ENCODE measurements at regions not wholly inside any gene's neighbourhood (a gene's known extent, or its start where the extent isn't known, plus 50 kb on each side); places are given as distances from the start of the nearest gene placed in this dataset.
A peak's percentile ranks its signal among the peaks of the same experiment; 100 is the strongest.

DNA sequence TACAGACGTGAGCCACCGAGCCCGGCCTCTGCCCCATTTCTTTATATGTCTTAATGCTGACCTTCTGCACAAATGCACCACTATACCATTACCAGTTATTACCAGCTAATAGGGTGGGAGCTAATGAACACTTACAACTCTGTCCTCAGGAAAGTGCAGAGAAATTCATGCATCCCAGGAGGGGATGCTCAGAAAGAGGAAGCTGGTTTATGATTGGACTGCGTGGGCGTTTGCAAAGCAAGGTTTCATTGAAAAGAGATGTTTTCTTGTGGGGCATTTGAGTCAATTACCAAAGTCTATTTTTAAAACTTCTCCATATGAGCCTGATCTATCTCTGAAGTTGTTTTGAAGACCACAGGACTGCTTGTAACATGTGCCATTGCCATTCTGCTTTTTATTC, 417.7 kb upstream of the CELF2 start:
- Histone ChIP-seq H3K36me3 (no peaks in the 10 kb centered on the region), H4K20me1 (ENCODE audit: low read depth) (no peaks in the 10 kb centered on the region), H3K9me3 (ENCODE audit: low read depth) (no peaks in the 10 kb centered on the region), H3K79me2 (ENCODE audit: low read depth) (no peaks in the 10 kb centered on the region), H3K4me2 (no peak overlapping the region), H3K4me3 (no peak overlapping the region), H3K27ac (no peak overlapping the region), H3K4me1 (no peaks in the 10 kb centered on the region), H3F3A (ENCODE audit: low read depth) (no peaks in the 10 kb centered on the region), H2AFZ (replicated peaks) (no peak overlapping the region), H3K9ac (no peak overlapping the region), H3K27me3 (no peaks in the 10 kb centered on the region)
- H3K4me1 Mint-ChIP-seq: peaks cover 5% of the 10 kb centered on the region
- no peak for DNase-seq (ENCODE audit: low spot score)
- peak overlapping the region; percentile 15 for H3K27ac Mint-ChIP-seq
- H3K4me3 Mint-ChIP-seq: no peak overlapping the region
- peaks cover 4% of the 10 kb centered on the region for H3K9me3 Mint-ChIP-seq
- H3K36me3 Mint-ChIP-seq: no peaks in the 10 kb centered on the region
- TF ChIP-seq EZH2 (IDR thresholded peaks at IDR 0.05) (no peak), CTCF (IDR thresholded peaks at IDR 0.05) (no peak), EZH2phosphoT487 (IDR thresholded peaks at IDR 0.05) (no peak)
- H3K27me3 Mint-ChIP-seq (ENCODE audit: insufficient read depth, low read depth): peaks cover 4% of the 10 kb centered on the region

DNA sequence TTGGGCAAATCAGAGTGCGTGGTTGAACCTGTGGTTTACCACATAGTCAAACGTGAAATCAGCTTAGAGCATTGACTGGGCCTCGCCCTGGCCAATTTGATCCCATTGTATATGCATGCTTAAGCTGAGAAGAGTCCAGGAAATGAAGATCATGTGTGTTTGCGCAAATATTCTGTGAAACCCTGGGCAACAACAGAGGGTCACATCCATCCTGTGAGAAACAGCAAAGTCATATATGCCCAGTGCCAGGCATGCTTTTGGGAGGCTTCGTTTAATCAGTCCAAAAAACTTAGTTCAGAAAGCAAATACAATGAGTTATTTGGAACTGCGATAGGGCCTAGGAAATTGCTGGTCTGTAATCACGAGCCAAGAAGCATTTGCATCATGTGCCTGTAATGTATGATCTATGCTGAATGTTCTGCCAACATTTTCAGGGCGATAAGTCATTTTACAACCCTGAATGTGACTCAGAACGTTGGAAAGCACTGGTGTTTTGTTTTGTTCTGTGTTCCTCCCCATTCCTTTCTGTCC, 412.1 kb upstream of the CELF2 start:
- no peaks in the 10 kb centered on the region for H3F3A ChIP-seq (ENCODE audit: low read depth)
- H3K36me3 ChIP-seq: no peaks in the 10 kb centered on the region
- H3K4me1 ChIP-seq: no peaks in the 10 kb centered on the region
- no peaks in the 10 kb centered on the region for H3K4me1 Mint-ChIP-seq
- H3K27ac Mint-ChIP-seq: no peak overlapping the region
- no peaks in the 10 kb centered on the region for H3K27me3 ChIP-seq
- H3K4me3 ChIP-seq: no peak overlapping the region
- no peak overlapping the region for H3K27ac ChIP-seq
- H3K9ac ChIP-seq: no peak overlapping the region
- H3K9me3 Mint-ChIP-seq: peaks cover 4% of the 10 kb centered on the region
- DNase-seq (ENCODE audit: low spot score): no peak
- H3K4me2 ChIP-seq: no peak overlapping the region
- no peaks in the 10 kb centered on the region for H3K9me3 ChIP-seq (ENCODE audit: low read depth)
- H2AFZ ChIP-seq (replicated peaks): no peak overlapping the region
- no peaks in the 10 kb centered on the region for H4K20me1 ChIP-seq (ENCODE audit: low read depth)
- no peaks in the 10 kb centered on the region for H3K36me3 Mint-ChIP-seq
- H3K4me3 Mint-ChIP-seq: no peak overlapping the region
- H3K27me3 Mint-ChIP-seq (ENCODE audit: insufficient read depth, low read depth): peaks cover 2% of the 10 kb centered on the region
- H3K79me2 ChIP-seq (ENCODE audit: low read depth): no peaks in the 10 kb centered on the region
- TF ChIP-seq EZH2 (IDR thresholded peaks at IDR 0.05) (no peak), CTCF (IDR thresholded peaks at IDR 0.05) (no peak), EZH2phosphoT487 (IDR thresholded peaks at IDR 0.05) (no peak)

DNA sequence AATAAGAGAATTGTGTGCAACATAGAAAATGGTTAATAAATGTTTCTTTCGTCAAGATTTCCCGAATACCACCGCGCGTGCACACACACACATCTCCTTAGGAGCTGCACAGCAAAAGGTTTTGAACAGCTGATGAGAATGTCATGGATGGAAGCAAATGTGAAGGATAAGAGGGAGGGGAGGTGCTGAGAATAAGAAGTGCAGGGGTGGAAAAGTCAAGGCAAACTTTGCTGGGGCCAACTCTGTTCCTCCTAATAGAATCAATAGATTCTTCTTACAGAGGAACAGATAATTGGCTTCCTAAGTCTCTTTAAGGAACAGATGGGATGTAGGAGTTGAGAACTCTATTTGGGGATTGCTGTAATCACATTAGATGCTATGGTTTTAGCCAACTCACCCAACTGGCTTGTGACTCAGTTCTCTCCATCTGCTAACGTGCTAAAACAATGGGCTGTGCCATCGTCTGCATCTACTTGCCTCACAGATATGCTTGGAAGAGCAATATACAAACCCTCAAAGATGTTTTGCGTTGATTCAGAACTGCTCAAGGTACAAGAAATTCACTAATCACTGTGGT, 408.2 kb upstream of the CELF2 start:
- Mint-ChIP-seq H3K27ac (no peak overlapping the region), H3K27me3 (ENCODE audit: insufficient read depth, low read depth) (no peaks in the 10 kb centered on the region), H3K4me3 (no peak overlapping the region), H3K9me3 (peaks cover 4% of the 10 kb centered on the region), H3K4me1 (no peaks in the 10 kb centered on the region), H3K36me3 (no peaks in the 10 kb centered on the region)
- no peaks in the 10 kb centered on the region for H3F3A ChIP-seq (ENCODE audit: low read depth)
- H3K27me3 ChIP-seq: no peaks in the 10 kb centered on the region
- H3K79me2 ChIP-seq (ENCODE audit: low read depth): no peaks in the 10 kb centered on the region
- no peaks in the 10 kb centered on the region for H3K9me3 ChIP-seq (ENCODE audit: low read depth)
- H2AFZ ChIP-seq (replicated peaks): no peak overlapping the region
- no peak overlapping the region for H3K4me3 ChIP-seq
- TF ChIP-seq EZH2phosphoT487 (IDR thresholded peaks at IDR 0.05): no peak
- no peak for TF ChIP-seq EZH2 (IDR thresholded peaks at IDR 0.05)
- TF ChIP-seq CTCF (IDR thresholded peaks at IDR 0.05): no peak
- no peak for DNase-seq (ENCODE audit: low spot score)
- H4K20me1 ChIP-seq (ENCODE audit: low read depth): no peaks in the 10 kb centered on the region
- no peak overlapping the region for H3K4me2 ChIP-seq
- no peaks in the 10 kb centered on the region for H3K4me1 ChIP-seq
- H3K36me3 ChIP-seq: no peaks in the 10 kb centered on the region
- no peak overlapping the region for H3K9ac ChIP-seq
- H3K27ac ChIP-seq: no peak overlapping the region

Measured in neural progenitor cell (in vitro differentiated cells).